ENCODE measurements at regions not wholly inside any gene's neighbourhood (a gene's known extent, or its start where the extent isn't known, plus 50 kb on each side); places are given as distances from the start of the nearest gene placed in this dataset.
A peak's percentile ranks its signal among the peaks of the same experiment; 100 is the strongest.

DNA sequence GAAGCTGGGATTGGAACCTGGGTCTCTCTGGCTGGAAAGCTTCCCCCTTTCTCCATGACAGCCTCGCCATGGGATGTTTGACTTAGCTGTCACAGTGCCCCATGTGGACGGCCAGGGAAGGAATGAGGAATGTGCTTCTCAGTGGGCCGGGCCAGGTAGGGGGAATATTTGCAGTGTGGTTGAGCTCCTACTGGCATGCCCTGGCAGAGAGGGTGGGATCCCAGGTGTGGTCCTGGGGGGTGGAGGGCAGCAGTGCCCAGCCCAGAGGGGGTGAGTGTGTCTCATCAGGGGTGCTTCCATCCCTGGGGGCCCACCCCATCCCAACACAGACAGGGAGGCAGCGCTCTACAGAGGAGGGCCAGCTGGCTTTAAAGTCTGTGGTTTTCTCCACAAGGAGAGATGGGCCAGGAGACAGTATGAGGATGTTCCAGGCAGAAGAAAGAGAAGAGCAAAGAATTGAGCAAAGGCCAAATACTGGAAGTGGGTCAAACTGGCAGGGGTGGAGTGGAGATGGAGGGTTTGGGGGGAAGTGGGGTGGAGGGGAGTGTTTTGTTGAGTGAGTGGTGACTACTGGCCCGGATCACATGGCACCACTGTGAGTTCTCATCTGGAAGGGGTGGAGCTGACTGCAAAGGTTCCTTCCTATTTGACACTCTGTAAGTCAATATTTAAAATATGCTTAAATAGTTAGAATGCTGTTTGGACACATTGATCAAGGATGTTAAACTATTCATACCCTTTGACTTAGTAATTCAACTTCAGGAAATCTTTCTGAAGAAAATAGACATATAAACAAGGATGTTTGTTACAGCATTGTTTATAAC is 94.0 kb downstream of the MYCN start (continued):
- TF ChIP-seq SP2 (IDR thresholded peaks at IDR 0.05; ENCODE audit: low read length) (no peak), TEAD4 (IDR thresholded peaks at IDR 0.05; ENCODE audit: low read depth, low read length) (peak; percentile 89)

All from H1 (cell line).